ENCODE measurements at regions not wholly inside any gene's neighbourhood (a gene's known extent, or its start where the extent isn't known, plus 50 kb on each side); places are given as distances from the start of the nearest gene placed in this dataset.

- no peaks in the 10 kb centered on the region for H3K36me3 Mint-ChIP-seq (ENCODE audit: low read depth, unreplicated experiment)
- TF ChIP-seq CTCF (IDR thresholded peaks at IDR 0.05; ENCODE audit: unreplicated experiment) = no peak
- no peaks in the 10 kb centered on the region for H3K27me3 Mint-ChIP-seq (ENCODE audit: unreplicated experiment)
- no peaks in the 10 kb centered on the region for H3K9me3 Mint-ChIP-seq (ENCODE audit: unreplicated experiment)
- no peak overlapping the region for H3K27ac Mint-ChIP-seq (ENCODE audit: unreplicated experiment)
- DNase-seq (ENCODE audit: low spot score) = no peak
- H3K4me1 Mint-ChIP-seq (ENCODE audit: unreplicated experiment) = no peaks in the 10 kb centered on the region
- H3K4me3 Mint-ChIP-seq (ENCODE audit: unreplicated experiment) = no peak overlapping the region
Measured at GRCh38 chr16:73412416-73412815, 364.5 kb upstream of the ZFHX3 start.

GRCh38 chr16:73408716-73409115 lies 360.8 kb upstream of the ZFHX3 start:
- Mint-ChIP-seq H3K36me3 (ENCODE audit: low read depth, unreplicated experiment) (no peaks in the 10 kb centered on the region), H3K9me3 (ENCODE audit: unreplicated experiment) (no peaks in the 10 kb centered on the region), H3K4me3 (ENCODE audit: unreplicated experiment) (no peak overlapping the region), H3K4me1 (ENCODE audit: unreplicated experiment) (no peaks in the 10 kb centered on the region), H3K27ac (ENCODE audit: unreplicated experiment) (no peak overlapping the region), H3K27me3 (ENCODE audit: unreplicated experiment) (no peaks in the 10 kb centered on the region)
- no peak for TF ChIP-seq CTCF (IDR thresholded peaks at IDR 0.05; ENCODE audit: unreplicated experiment)
- DNase-seq (ENCODE audit: low spot score) = no peak

- Mint-ChIP-seq H3K27me3 (ENCODE audit: unreplicated experiment) (no peaks in the 10 kb centered on the region), H3K36me3 (ENCODE audit: low read depth, unreplicated experiment) (no peaks in the 10 kb centered on the region), H3K27ac (ENCODE audit: unreplicated experiment) (no peak overlapping the region), H3K9me3 (ENCODE audit: unreplicated experiment) (no peaks in the 10 kb centered on the region), H3K4me1 (ENCODE audit: unreplicated experiment) (no peaks in the 10 kb centered on the region), H3K4me3 (ENCODE audit: unreplicated experiment) (no peak overlapping the region)
- no peak for TF ChIP-seq CTCF (IDR thresholded peaks at IDR 0.05; ENCODE audit: unreplicated experiment)
- no peak for DNase-seq (ENCODE audit: low spot score)
Measured at GRCh38 chr16:73408311-73408710, 360.4 kb upstream of the ZFHX3 start.

GRCh38 chr16:73405851-73406250 lies 357.9 kb upstream of the ZFHX3 start:
- Mint-ChIP-seq H3K27ac (ENCODE audit: unreplicated experiment) (no peak overlapping the region), H3K4me1 (ENCODE audit: unreplicated experiment) (peaks cover 4% of the 10 kb centered on the region), H3K4me3 (ENCODE audit: unreplicated experiment) (no peak overlapping the region), H3K27me3 (ENCODE audit: unreplicated experiment) (peaks cover 2% of the 10 kb centered on the region), H3K36me3 (ENCODE audit: low read depth, unreplicated experiment) (no peaks in the 10 kb centered on the region), H3K9me3 (ENCODE audit: unreplicated experiment) (no peaks in the 10 kb centered on the region)
- no peak for TF ChIP-seq CTCF (IDR thresholded peaks at IDR 0.05; ENCODE audit: unreplicated experiment)
- DNase-seq (ENCODE audit: low spot score) = no peak

GRCh38 chr16:73404001-73404400 lies 356.1 kb upstream of the ZFHX3 start:
- no peaks in the 10 kb centered on the region for H3K9me3 Mint-ChIP-seq (ENCODE audit: unreplicated experiment)
- peaks cover 2% of the 10 kb centered on the region for H3K27me3 Mint-ChIP-seq (ENCODE audit: unreplicated experiment)
- no peak overlapping the region for H3K4me3 Mint-ChIP-seq (ENCODE audit: unreplicated experiment)
- H3K36me3 Mint-ChIP-seq (ENCODE audit: low read depth, unreplicated experiment) = no peaks in the 10 kb centered on the region
- peaks cover 16% of the 10 kb centered on the region for H3K4me1 Mint-ChIP-seq (ENCODE audit: unreplicated experiment)
- H3K27ac Mint-ChIP-seq (ENCODE audit: unreplicated experiment) = no peak overlapping the region
- DNase-seq (ENCODE audit: low spot score) = no peak
- no peak for TF ChIP-seq CTCF (IDR thresholded peaks at IDR 0.05; ENCODE audit: unreplicated experiment)
